C4-2B (cell line): ENCODE measurements at regions not wholly inside any gene's neighbourhood (a gene's known extent, or its start where the extent isn't known, plus 50 kb on each side); places are given as distances from the start of the nearest gene placed in this dataset.

Experiments
- H3K27ac ChIP-seq: fragments of 450-650 bp; 2 replicates; pipeline ENCODE4 v1.5.1; 2017
- ZFX ChIP-seq: fragments of 450-650 bp; IDR thresholded peaks from 2 replicates; pipeline ENCODE4 v1.6.1; 2017
- TF ChIP-seq, protein P1 (sequence below): fragments of 450-650 bp; conservative IDR thresholded peaks from 2 replicates; pipeline ENCODE4 v1.5.1; 2017; ENCODE audit warnings: mild to moderate bottlenecking

GRCh38 chr7:54242776-54243175 lies 299.4 kb upstream of the VSTM2A start:
- no peak for TF ChIP-seq ZFX
- TF ChIP-seq, protein P1, sequence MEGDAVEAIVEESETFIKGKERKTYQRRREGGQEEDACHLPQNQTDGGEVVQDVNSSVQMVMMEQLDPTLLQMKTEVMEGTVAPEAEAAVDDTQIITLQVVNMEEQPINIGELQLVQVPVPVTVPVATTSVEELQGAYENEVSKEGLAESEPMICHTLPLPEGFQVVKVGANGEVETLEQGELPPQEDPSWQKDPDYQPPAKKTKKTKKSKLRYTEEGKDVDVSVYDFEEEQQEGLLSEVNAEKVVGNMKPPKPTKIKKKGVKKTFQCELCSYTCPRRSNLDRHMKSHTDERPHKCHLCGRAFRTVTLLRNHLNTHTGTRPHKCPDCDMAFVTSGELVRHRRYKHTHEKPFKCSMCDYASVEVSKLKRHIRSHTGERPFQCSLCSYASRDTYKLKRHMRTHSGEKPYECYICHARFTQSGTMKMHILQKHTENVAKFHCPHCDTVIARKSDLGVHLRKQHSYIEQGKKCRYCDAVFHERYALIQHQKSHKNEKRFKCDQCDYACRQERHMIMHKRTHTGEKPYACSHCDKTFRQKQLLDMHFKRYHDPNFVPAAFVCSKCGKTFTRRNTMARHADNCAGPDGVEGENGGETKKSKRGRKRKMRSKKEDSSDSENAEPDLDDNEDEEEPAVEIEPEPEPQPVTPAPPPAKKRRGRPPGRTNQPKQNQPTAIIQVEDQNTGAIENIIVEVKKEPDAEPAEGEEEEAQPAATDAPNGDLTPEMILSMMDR, result no peak
- H3K27ac ChIP-seq, result no peak overlapping the region

DNA sequence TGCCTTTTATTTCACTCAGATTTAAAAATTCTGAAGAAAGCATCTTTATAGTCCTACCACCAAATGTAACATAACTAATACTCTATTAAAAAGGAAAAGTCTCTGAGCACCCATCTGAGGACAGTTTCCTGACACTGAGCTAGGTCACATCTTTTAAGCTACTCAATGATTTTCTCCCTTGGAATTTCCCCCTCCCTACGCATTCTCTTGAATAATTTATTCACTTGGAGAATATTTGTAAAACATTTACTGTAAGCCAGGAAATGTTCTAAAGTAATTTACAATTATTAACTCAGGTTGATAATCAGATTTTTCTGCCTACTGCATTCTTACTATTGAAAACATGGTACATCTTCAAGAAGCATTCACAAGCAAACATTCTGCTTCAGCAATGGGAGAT lies 297.2 kb upstream of the VSTM2A start:
- H3K27ac ChIP-seq, result no peak overlapping the region
- TF ChIP-seq ZFX, result no peak
- TF ChIP-seq, protein P1, result no peak

- H3K27ac ChIP-seq, result no peak overlapping the region
- TF ChIP-seq, protein P1, result no peak
- TF ChIP-seq ZFX, result no peak
Observed at GRCh38 chr7:54249686-54250085, 292.5 kb upstream of the VSTM2A start.

- TF ChIP-seq, protein P1, result no peak
- TF ChIP-seq ZFX, result no peak
- no peak overlapping the region for H3K27ac ChIP-seq
Observed at GRCh38 chr7:54252256-54253035, 289.7 kb upstream of the VSTM2A start.

GRCh38 chr7:54253036-54253373 lies 289.2 kb upstream of the VSTM2A start:
- no peak overlapping the region for H3K27ac ChIP-seq
- TF ChIP-seq, protein P1, result no peak
- TF ChIP-seq ZFX, result no peak

- H3K27ac ChIP-seq, result no peak overlapping the region
- TF ChIP-seq ZFX, result no peak
- TF ChIP-seq, protein P1, result no peak
Observed at GRCh38 chr7:54255242-54255641, 286.9 kb upstream of the VSTM2A start.

- no peak overlapping the region for H3K27ac ChIP-seq
- TF ChIP-seq ZFX, result no peak
- TF ChIP-seq, protein P1, result no peak
Observed at GRCh38 chr7:54259185-54259584, 283.0 kb upstream of the VSTM2A start.
